H1 (cell line): ENCODE measurements at regions not wholly inside any gene's neighbourhood (a gene's known extent, or its start where the extent isn't known, plus 50 kb on each side); places are given as distances from the start of the nearest gene placed in this dataset.

ENCODE experiments used
- CTCF ChIA-PET: fragments of 300-600 bp; sonication (Branson Sonifier 250); formaldehyde crosslinking; loops from one replicate; lab custom pipeline; 2021; ENCODE audit not compliant: partially characterized antibody; lab: Charles Lee
- POLR2A ChIA-PET: fragments of 300-600 bp; sonication (Branson Sonifier 250); formaldehyde crosslinking; loops from one replicate; lab custom pipeline; 2021; ENCODE audit warnings: inconsistent platforms; ENCODE audit not compliant: partially characterized antibody; lab: Charles Lee
- DNase-seq, 2 experiments: peaks; one replicate each; pipeline versions ENCODE4 v3.0.0 to v3.0.0-alpha.2; 2010 to 2022; ENCODE audit warnings: low spot score in 2 of 2, low read depth in 1 of 2, mixed read lengths in 1 of 2
- FAIRE-seq: peaks from 2 replicates; lab custom pipeline; 2011; peaks lifted over from hg19 to GRCh38; lab: Jason Lieb, UNC
- H2AFZ ChIP-seq: 2 replicates; pipeline ENCODE4 v1.8.1; 2012; ENCODE audit warnings: low read length, inconsistent platforms
- H2AK5ac ChIP-seq: 2 replicates; pipeline ENCODE4 v1.6.1; 2013; ENCODE audit warnings: low read depth, low read length
- H2BK120ac ChIP-seq: replicated peaks from 2 replicates; pipeline ENCODE3; 2013; ENCODE audit warnings: low read depth, low read length, inconsistent platforms
- H2BK12ac ChIP-seq: 2 replicates; pipeline ENCODE4 v1.6.1; 2013; ENCODE audit warnings: low read depth, low read length
- H2BK15ac ChIP-seq: 2 replicates; pipeline ENCODE4 v1.6.1; 2013; ENCODE audit warnings: low read length
- H2BK20ac ChIP-seq: 2 replicates; pipeline ENCODE4 v1.6.1; 2013; ENCODE audit warnings: low read length
- H2BK5ac ChIP-seq: 2 replicates; pipeline ENCODE4 v1.6.1; 2013; ENCODE audit warnings: low read depth, low read length
- H3K14ac ChIP-seq: 2 replicates; pipeline ENCODE4 v1.6.1; 2013; ENCODE audit warnings: inconsistent platforms; ENCODE audit not compliant: insufficient read length
- H3K18ac ChIP-seq: 2 replicates; pipeline ENCODE4 v1.6.1; 2013; ENCODE audit warnings: low read length; ENCODE audit errors: extremely low read depth
- H3K23ac ChIP-seq: 2 replicates; pipeline ENCODE4 v1.6.1; 2013; ENCODE audit warnings: inconsistent platforms; ENCODE audit not compliant: insufficient read length
- H3K23me2 ChIP-seq: 2 replicates; pipeline ENCODE4 v1.6.1; 2013; ENCODE audit warnings: low read depth, low read length
- H3K27ac ChIP-seq: 2 replicates; pipeline ENCODE4 v1.6.1; 2011; ENCODE audit warnings: low read depth, low read length, inconsistent platforms
- H3K27me3 ChIP-seq, 4 experiments: replicated peaks in 1 of 4; 1 replicate in 1 of 4; 2 replicates in 3 of 4; pipeline versions ENCODE4 v1.6.1 to v1.8.1; 2011 to 2013; ENCODE audit warnings: low read length in 3 of 4, mild to moderate bottlenecking in 3 of 4, inconsistent platforms in 2 of 4, mixed read lengths in 2 of 4, moderate library complexity in 1 of 4; ENCODE audit not compliant: control insufficient read depth in 3 of 4, insufficient read depth in 3 of 4; ENCODE audit errors: extremely low read depth in 1 of 4
- H3K36me3 ChIP-seq, 4 experiments: 2 replicates each; pipeline versions ENCODE4 v1.6.1 to v1.8.1; 2011 to 2013; ENCODE audit warnings: mild to moderate bottlenecking in 4 of 4, low read length in 3 of 4, moderate library complexity in 2 of 4, control low read depth in 1 of 4, inconsistent platforms in 1 of 4; ENCODE audit not compliant: insufficient read depth in 4 of 4, control insufficient read depth in 2 of 4
- H3K4ac ChIP-seq: replicated peaks from 2 replicates; pipeline ENCODE3; 2013; ENCODE audit warnings: low read length, low read depth, mixed read lengths, inconsistent platforms; ENCODE audit not compliant: insufficient read length
- H3K4me1 ChIP-seq, 4 experiments: replicated peaks in 1 of 4; 1 replicate in 1 of 4; 2 replicates in 3 of 4; pipeline versions ENCODE4 v1.6.1 to v1.8.1; 2011 to 2013; ENCODE audit warnings: low read length in 3 of 4, inconsistent platforms in 2 of 4, mixed read lengths in 1 of 4; ENCODE audit not compliant: insufficient read depth in 4 of 4, control insufficient read depth in 3 of 4
- H3K4me2 ChIP-seq, 2 experiments: 2 replicates each; pipeline versions ENCODE4 v1.6.1 to v1.8.1; 2011 to 2013; ENCODE audit warnings: low read depth in 2 of 2, low read length in 2 of 2, control low read depth in 1 of 2, inconsistent platforms in 1 of 2, mild to moderate bottlenecking in 1 of 2; ENCODE audit not compliant: insufficient read depth in 1 of 2
- H3K4me3 ChIP-seq, 4 experiments: fragments of 200-600, 300-600 bp in 1 of 4; sonication (generic), shearing (Covaris generic), sonication (Bioruptor Twin) in 1 of 4; 2 replicates each; pipeline versions ENCODE4 v1.5.1 to v1.8.1; 2011 to 2016; ENCODE audit warnings: low read length in 4 of 4, low read depth in 3 of 4, control low read depth in 2 of 4, inconsistent platforms in 2 of 4, mild to moderate bottlenecking in 2 of 4, mixed read lengths in 1 of 4, moderate library complexity in 1 of 4; ENCODE audit not compliant: insufficient read depth in 2 of 4; ENCODE audit errors: extremely low read depth in 1 of 4
- H3K56ac ChIP-seq: replicated peaks from 2 replicates; pipeline ENCODE3; 2013; ENCODE audit warnings: low read depth, mild to moderate bottlenecking, mixed read lengths, low read length, inconsistent platforms; ENCODE audit not compliant: insufficient read length
- H3K79me1 ChIP-seq: 2 replicates; pipeline ENCODE4 v1.6.1; 2013; ENCODE audit warnings: low read depth, low read length, control low read depth
- H3K79me2 ChIP-seq, 2 experiments: 2 replicates each; pipeline versions ENCODE4 v1.6.1 to v1.8.1; 2012 to 2013; ENCODE audit warnings: low read length in 2 of 2, mild to moderate bottlenecking in 2 of 2, inconsistent platforms in 1 of 2; ENCODE audit not compliant: insufficient read depth in 2 of 2, control insufficient read depth in 1 of 2
- H3K9ac ChIP-seq, 4 experiments: replicated peaks in 1 of 4; 1 replicate in 1 of 4; 2 replicates in 3 of 4; pipeline versions ENCODE4 v1.6.1 to v1.8.1; 2011 to 2013; ENCODE audit warnings: low read depth in 3 of 4, low read length in 3 of 4, control low read depth in 2 of 4, mild to moderate bottlenecking in 2 of 4, moderate library complexity in 2 of 4, inconsistent platforms in 1 of 4; ENCODE audit errors: extremely low read depth in 1 of 4
- H3K9me3 ChIP-seq, 2 experiments: 2 replicates each; pipeline versions ENCODE4 v1.6.1 to v1.8.1; 2012 to 2013; ENCODE audit warnings: mild to moderate bottlenecking in 2 of 2, moderate library complexity in 2 of 2, control low read depth in 1 of 2, inconsistent platforms in 1 of 2, low read depth in 1 of 2, low read length in 1 of 2, mixed read lengths in 1 of 2; ENCODE audit not compliant: insufficient read depth in 2 of 2
- H4K20me1 ChIP-seq, 2 experiments: replicated peaks in 1 of 2; 2 replicates each; pipeline versions ENCODE3 to v1.8.1; 2011 to 2013; ENCODE audit warnings: inconsistent platforms in 2 of 2, low read length in 2 of 2, mild to moderate bottlenecking in 1 of 2; ENCODE audit not compliant: insufficient read depth in 2 of 2, control insufficient read depth in 1 of 2
- H4K5ac ChIP-seq: 2 replicates; pipeline ENCODE4 v1.6.1; 2013; ENCODE audit warnings: low read length, low read depth, mixed read lengths, inconsistent platforms; ENCODE audit not compliant: insufficient read length
- H4K8ac ChIP-seq: 2 replicates; pipeline ENCODE4 v1.8.0; 2013; ENCODE audit warnings: mild to moderate bottlenecking, moderate library complexity, low read length, inconsistent platforms; ENCODE audit not compliant: insufficient read depth; ENCODE audit errors: extremely low read depth
- H4K91ac ChIP-seq: replicated peaks from 2 replicates; pipeline ENCODE3; 2013; ENCODE audit warnings: low read length, mixed read lengths, inconsistent platforms; ENCODE audit not compliant: insufficient read length
- CBX8 ChIP-seq: fragments of 300-800, 300-1000 bp; sonication (generic); IDR thresholded peaks from 2 replicates; pipeline ENCODE4 v1.7.1; 2016; ENCODE audit warnings: low read depth, low read length, borderline replicate concordance
- CHD1 ChIP-seq: IDR thresholded peaks from 2 replicates; pipeline ENCODE4 v1.6.1; 2012; ENCODE audit warnings: low read depth, low read length, improper control_type of control experiment
- GTF2F1 ChIP-seq: IDR thresholded peaks from 2 replicates; pipeline ENCODE4 v1.6.1; 2012; ENCODE audit warnings: low read depth, low read length, improper control_type of control experiment, borderline replicate concordance
- KDM5A ChIP-seq: fragments of 200-600 bp; IDR thresholded peaks from 2 replicates; pipeline ENCODE4 v1.7.1; 2012; ENCODE audit warnings: mild to moderate bottlenecking, low read length, inconsistent platforms, mixed read lengths
- POU5F1 ChIP-seq: IDR thresholded peaks from 2 replicates; pipeline ENCODE4 v1.6.1; 2011; ENCODE audit warnings: low read depth, mild to moderate bottlenecking, low read length, moderate library complexity
- RBBP5 ChIP-seq: IDR thresholded peaks from 2 replicates; pipeline ENCODE4 v1.7.1; 2012; ENCODE audit warnings: low read depth, mild to moderate bottlenecking, inconsistent platforms, low read length, moderate library complexity, borderline replicate concordance
- SP1 ChIP-seq: IDR thresholded peaks from 2 replicates; pipeline ENCODE4 v1.6.1; 2011; ENCODE audit warnings: low read depth, low read length
- SP4 ChIP-seq: IDR thresholded peaks from 2 replicates; pipeline ENCODE4 v1.6.1; 2012; ENCODE audit warnings: low read length, inconsistent platforms
- TAF7 ChIP-seq: optimal IDR thresholded peaks from 2 replicates; pipeline ENCODE3; 2011; ENCODE audit warnings: low read depth, mild to moderate bottlenecking, inconsistent platforms, low read length, moderate library complexity, borderline replicate concordance
- TCF12 ChIP-seq: IDR thresholded peaks from 2 replicates; pipeline ENCODE4 v1.6.1; 2011; ENCODE audit warnings: low read depth, mild to moderate bottlenecking, low read length
- TEAD4 ChIP-seq: IDR thresholded peaks from 2 replicates; pipeline ENCODE4 v1.6.1; 2012; ENCODE audit warnings: low read depth, low read length, inconsistent platforms, mixed read lengths
- WGBS, 2 experiments: shearing (Covaris generic) in 1 of 2; methylation state at CpG; one replicate each; pipeline versions ENCODE4 v1.1.6 to v1.1.7; 2013 to 2015; ENCODE audit warnings: low lambda C conversion rate in 2 of 2, mixed read lengths in 2 of 2, inconsistent platforms in 1 of 2, low coverage in 1 of 2, missing lambda C conversion rate in 1 of 2; ENCODE audit not compliant: insufficient replicate concordance in 2 of 2, insufficient coverage in 1 of 2, insufficient read length in 1 of 2; ENCODE audit errors: extremely low coverage in 1 of 2, missing lambda C conversion rate in 1 of 2; 5-methylcytosine and 5-hydroxymethylcytosine counted together
- TF ChIP-seq, protein P1 (sequence below): IDR thresholded peaks from 2 replicates; pipeline ENCODE4 v1.6.1; 2012; ENCODE audit warnings: inconsistent platforms
- TF ChIP-seq, protein P2 (sequence below): IDR thresholded peaks from 2 replicates; pipeline ENCODE4 v1.6.1; 2011; ENCODE audit warnings: low read length, improper control_type of control experiment

DNA sequence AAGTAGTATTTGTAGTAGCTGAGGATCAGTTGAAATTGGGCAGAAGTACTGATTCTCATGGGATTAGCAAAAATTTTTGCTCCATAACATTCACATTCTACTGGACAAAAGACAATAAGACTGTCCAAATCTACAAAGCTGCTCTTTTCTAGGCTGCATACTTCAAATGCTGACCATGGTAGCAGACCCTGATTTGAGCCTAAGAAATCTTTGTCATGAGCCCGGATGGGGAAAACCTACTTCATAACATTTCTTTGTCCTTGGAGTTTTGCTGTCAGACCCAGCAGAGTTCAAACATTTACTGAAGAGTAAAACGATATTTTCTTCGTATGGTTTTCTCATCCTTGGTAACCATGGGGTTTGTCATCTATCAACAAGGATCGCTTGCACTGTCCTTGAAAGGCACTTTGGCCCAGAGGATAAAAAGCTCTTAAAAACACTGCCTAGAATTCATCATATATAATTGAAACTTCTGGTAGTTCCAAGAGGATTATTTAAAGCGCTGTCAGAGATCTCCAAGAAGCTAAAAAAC lies 216.9 kb downstream of the CAVIN4 start:
- Histone ChIP-seq H2BK5ac (no peak overlapping the region), H3K4me3 (no peak overlapping the region), H3K4me2 (no peak overlapping the region), H3K79me2 (no peaks in the 10 kb centered on the region), H3K27me3 (no peaks in the 10 kb centered on the region), H3K79me1 (no peaks in the 10 kb centered on the region), H3K27ac (no peak overlapping the region), H3K23ac (no peak overlapping the region), H4K20me1 (no peaks in the 10 kb centered on the region), H3K18ac (no peak overlapping the region), H2BK120ac (no peak overlapping the region), H3K9ac (no peak overlapping the region), H2BK15ac (no peak overlapping the region), H3K14ac (no peak overlapping the region), H4K5ac (no peak overlapping the region), H3K4ac (no peak overlapping the region), H2BK20ac (no peak overlapping the region), H2AK5ac (no peak overlapping the region), H3K56ac (no peak overlapping the region), H4K91ac (no peak overlapping the region), H3K23me2 (no peaks in the 10 kb centered on the region), H3K36me3 (no peaks in the 10 kb centered on the region), H2AFZ (no peak overlapping the region), H2BK12ac (no peak overlapping the region), H3K9me3 (no peaks in the 10 kb centered on the region), H4K8ac (no peak overlapping the region), H3K4me1 (no peaks in the 10 kb centered on the region)
- WGBS, 2 experiments, result 90% methylated on average over 5 of the region's 5 CpGs; no CpG with 5 or more reads in 1 of the 2 experiments
- ChIA-PET CTCF (interaction anchor here (1.1 kb wide), 1 partner anchor 9 kb away, joined by 3 read pairs; no protein-coding TSS in a partner anchor), POLR2A (no interaction called here)
- FAIRE-seq (no peak), DNase-seq (no peak)
- no peak for TF ChIP-seq SP4
- no peak for TF ChIP-seq CBX8
- TF ChIP-seq TCF12, result no peak
- TF ChIP-seq RBBP5, result no peak
- no peak for TF ChIP-seq CHD1
- TF ChIP-seq KDM5A, result no peak
- no peak for TF ChIP-seq SP1
- TF ChIP-seq POU5F1, result no peak
- TF ChIP-seq, protein P1, sequence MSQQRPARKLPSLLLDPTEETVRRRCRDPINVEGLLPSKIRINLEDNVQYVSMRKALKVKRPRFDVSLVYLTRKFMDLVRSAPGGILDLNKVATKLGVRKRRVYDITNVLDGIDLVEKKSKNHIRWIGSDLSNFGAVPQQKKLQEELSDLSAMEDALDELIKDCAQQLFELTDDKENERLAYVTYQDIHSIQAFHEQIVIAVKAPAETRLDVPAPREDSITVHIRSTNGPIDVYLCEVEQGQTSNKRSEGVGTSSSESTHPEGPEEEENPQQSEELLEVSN, result no peak
- no peak for TF ChIP-seq GTF2F1
- TF ChIP-seq TAF7, result no peak
- no peak for TF ChIP-seq TEAD4
- TF ChIP-seq, protein P2, sequence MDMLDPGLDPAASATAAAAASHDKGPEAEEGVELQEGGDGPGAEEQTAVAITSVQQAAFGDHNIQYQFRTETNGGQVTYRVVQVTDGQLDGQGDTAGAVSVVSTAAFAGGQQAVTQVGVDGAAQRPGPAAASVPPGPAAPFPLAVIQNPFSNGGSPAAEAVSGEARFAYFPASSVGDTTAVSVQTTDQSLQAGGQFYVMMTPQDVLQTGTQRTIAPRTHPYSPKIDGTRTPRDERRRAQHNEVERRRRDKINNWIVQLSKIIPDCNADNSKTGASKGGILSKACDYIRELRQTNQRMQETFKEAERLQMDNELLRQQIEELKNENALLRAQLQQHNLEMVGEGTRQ, result no peak
